AML-193 (cell line): ENCODE measurements at regions not wholly inside any gene's neighbourhood (a gene's known extent, or its start where the extent isn't known, plus 50 kb on each side); places are given as distances from the start of the nearest gene placed in this dataset.
"Not testable (repeated sequence)": the region's sequence is repeated elsewhere in the genome, so short reads cannot be mapped to it uniquely, and the experiment has no call there.

Source experiments
- DNase-seq, 2 experiments: peaks; one replicate each; lab custom pipeline; 2025; lab: John Stamatoyannopoulos, UW

- not testable (repeated sequence) for DNase-seq
These were observed 1066.8 kb downstream of the SOCS6 start for GRCh38 chr18:71355599-71355998.

GRCh38 chr18:71352618-71353017, 1063.8 kb downstream of the SOCS6 start:
- no peak for DNase-seq

- no peak for DNase-seq
These were observed 1047.8 kb downstream of the SOCS6 start for GRCh38 chr18:71336576-71337210.

- DNase-seq: no peak
These were observed 1040.7 kb downstream of the SOCS6 start for GRCh38 chr18:71329563-71329962.

- DNase-seq: no peak
These were observed 1040.3 kb downstream of the SOCS6 start for GRCh38 chr18:71329114-71329513.

GRCh38 chr18:71327850-71328249, 1039.0 kb downstream of the SOCS6 start:
- no peak for DNase-seq

GRCh38 chr18:71327441-71327840, 1038.6 kb downstream of the SOCS6 start:
- DNase-seq: no peak

- DNase-seq: no peak
These were observed 1038.0 kb downstream of the SOCS6 start for GRCh38 chr18:71326826-71327225.

GRCh38 chr18:71324356-71324755, 1035.5 kb downstream of the SOCS6 start:
- DNase-seq: no peak

GRCh38 chr18:71322201-71322600, 1033.4 kb downstream of the SOCS6 start:
- DNase-seq: no peak

- DNase-seq: no peak
These were observed 1032.5 kb downstream of the SOCS6 start for GRCh38 chr18:71321319-71321718.

GRCh38 chr18:71304856-71305255, 1016.0 kb downstream of the SOCS6 start:
- no peak for DNase-seq

GRCh38 chr18:71303743-71304142, 1014.9 kb downstream of the SOCS6 start:
- DNase-seq: not testable (repeated sequence)

GRCh38 chr18:71301596-71301995, 1012.8 kb downstream of the SOCS6 start:
- no peak for DNase-seq

- not testable (repeated sequence) for DNase-seq
These were observed 1005.4 kb downstream of the SOCS6 start for GRCh38 chr18:71294201-71294600.

- DNase-seq: no peak
These were observed 1004.5 kb downstream of the SOCS6 start for GRCh38 chr18:71293322-71293721.

GRCh38 chr18:71287268-71287667, 998.4 kb downstream of the SOCS6 start:
- no peak for DNase-seq

GRCh38 chr18:71252351-71252865, 963.6 kb downstream of the SOCS6 start:
- no peak for DNase-seq

GRCh38 chr18:71250191-71250590, 961.3 kb downstream of the SOCS6 start:
- DNase-seq: no peak

- no peak for DNase-seq
These were observed 960.9 kb downstream of the SOCS6 start for GRCh38 chr18:71249791-71250190.

- DNase-seq: no peak
These were observed 954.1 kb downstream of the SOCS6 start for GRCh38 chr18:71242981-71243380.

GRCh38 chr18:71238974-71239624, 950.3 kb downstream of the SOCS6 start:
- no peak for DNase-seq

GRCh38 chr18:71237641-71238040, 948.8 kb downstream of the SOCS6 start:
- DNase-seq: no peak

- no peak for DNase-seq
These were observed 944.3 kb downstream of the SOCS6 start for GRCh38 chr18:71233177-71233576.
